GM19025 (cell line): ENCODE measurements at regions not wholly inside any gene's neighbourhood (a gene's known extent, or its start where the extent isn't known, plus 50 kb on each side); places are given as distances from the start of the nearest gene placed in this dataset.

Source experiments
- ATAC-seq: cut with Tn5 transposase; IDR thresholded peaks from one replicate; pipeline ENCODE4 v1.9.1; 2021; ENCODE audit warnings: mild to moderate bottlenecking, low read depth, moderate library complexity; ENCODE audit not compliant: unreplicated experiment

DNA sequence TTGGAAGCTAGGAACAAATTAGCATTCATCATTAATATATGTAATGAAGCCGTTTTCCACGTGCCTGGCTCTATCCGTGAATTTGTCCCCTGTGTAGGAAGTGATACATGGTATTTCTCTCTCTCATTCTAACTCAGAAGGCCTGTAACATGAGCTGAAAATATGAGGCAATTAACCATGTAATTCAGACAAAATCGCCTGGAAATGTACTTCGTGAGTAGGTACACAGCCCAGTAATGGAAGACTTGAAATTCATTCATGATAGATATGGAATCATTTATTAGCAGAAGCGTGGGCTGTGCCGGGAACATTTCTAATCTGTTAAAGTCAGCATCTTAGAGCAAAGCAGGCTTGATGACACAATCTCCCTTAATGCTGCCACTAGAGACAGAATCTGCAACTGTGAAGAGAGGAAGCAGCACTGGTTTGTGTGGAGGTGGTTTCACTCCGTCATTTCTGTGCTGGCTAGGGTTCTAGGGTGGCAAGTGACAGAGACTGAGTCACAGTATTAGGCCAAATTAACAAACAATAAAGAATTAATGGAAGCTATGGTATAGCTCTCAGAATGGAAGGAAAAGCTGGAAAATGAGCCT, 225.0 kb upstream of the PROK2 start:
- ATAC-seq = no peak

GRCh38 chr3:72008226-72008996, 223.5 kb upstream of the PROK2 start:
- no peak for ATAC-seq

- no peak for ATAC-seq
Measured at GRCh38 chr3:72006631-72007556, 221.9 kb upstream of the PROK2 start.

- ATAC-seq = no peak
Measured at GRCh38 chr3:72004749-72005292, 219.9 kb upstream of the PROK2 start.

- ATAC-seq = no peak
Measured at GRCh38 chr3:72003936-72004335, 219.0 kb upstream of the PROK2 start.

DNA sequence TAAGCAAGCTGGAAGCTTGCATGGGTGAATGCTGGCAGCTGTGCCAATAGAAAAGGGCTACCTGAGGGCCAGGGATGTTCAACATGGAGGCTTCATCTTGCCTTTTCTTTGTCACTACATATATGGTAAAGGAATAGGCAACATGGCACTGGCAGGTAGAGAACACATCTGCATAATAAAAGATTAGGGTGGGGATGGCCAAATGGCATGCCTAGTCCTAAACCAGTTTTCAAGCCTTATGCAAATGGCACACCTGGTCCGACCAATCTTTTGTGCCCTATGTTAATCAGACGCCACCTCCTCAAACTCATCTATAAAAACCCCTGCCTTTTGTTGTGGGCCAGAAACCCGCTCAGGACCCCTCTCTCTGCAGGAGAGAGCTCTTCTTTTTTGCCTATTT, 216.8 kb upstream of the PROK2 start:
- no peak for ATAC-seq

- no peak for ATAC-seq
Measured at GRCh38 chr3:71998995-71999673, 214.2 kb upstream of the PROK2 start.

DNA sequence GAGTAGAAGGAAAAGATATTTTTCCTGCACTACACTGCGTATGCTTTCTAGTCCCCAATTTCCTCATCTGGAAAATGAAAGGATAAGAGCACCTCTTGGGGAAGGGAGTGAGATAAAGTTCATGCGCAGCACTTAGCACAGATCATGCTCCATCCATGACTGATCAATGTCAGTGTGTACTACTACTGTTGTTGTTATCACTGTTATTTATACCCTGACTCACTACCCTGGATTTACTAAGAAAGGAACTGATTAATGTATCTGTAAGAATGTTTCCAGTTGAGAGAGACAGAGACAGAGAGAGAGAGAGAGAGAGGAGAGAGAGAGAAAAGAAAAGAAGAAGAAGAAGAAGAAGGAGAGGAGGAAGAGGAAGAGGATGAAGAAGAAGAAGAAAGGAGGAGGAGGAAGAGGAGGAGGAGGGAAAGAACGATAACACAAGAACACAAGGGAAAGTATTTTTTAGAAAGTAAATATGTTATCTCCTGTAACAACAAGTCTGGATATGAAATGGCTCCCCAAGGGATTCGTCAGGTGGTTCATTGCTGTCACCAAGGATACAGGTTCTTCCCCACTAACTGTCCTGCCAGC, 212.2 kb upstream of the PROK2 start:
- ATAC-seq = no peak

GRCh38 chr3:71994906-71995305, 210.0 kb upstream of the PROK2 start:
- ATAC-seq = no peak

DNA sequence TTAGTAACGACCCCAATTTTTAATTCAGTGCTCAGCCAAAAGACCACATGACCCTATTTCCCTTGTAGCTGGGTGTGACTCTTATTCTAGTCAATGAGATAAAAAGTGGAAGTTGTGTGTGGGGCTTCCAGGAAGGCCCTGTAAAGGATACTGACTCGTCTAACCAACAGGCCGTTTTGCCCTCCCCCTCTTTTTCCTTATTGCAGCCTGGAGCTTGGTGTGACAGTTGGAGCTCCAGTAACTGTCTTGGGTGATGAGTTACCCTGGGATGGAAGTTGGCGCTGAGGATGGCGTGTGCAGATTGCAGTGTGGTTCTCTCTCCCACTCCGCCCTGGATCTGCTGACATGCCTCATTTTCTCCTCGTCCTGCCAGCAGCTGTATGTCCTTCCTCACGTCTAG, 209.3 kb upstream of the PROK2 start:
- no peak for ATAC-seq

- ATAC-seq = no peak
Measured at GRCh38 chr3:71991681-71992080, 206.7 kb upstream of the PROK2 start.

GRCh38 chr3:71991046-71991445, 206.1 kb upstream of the PROK2 start:
- ATAC-seq = no peak

- no peak for ATAC-seq
Measured at GRCh38 chr3:71990545-71990944, 205.6 kb upstream of the PROK2 start.

DNA sequence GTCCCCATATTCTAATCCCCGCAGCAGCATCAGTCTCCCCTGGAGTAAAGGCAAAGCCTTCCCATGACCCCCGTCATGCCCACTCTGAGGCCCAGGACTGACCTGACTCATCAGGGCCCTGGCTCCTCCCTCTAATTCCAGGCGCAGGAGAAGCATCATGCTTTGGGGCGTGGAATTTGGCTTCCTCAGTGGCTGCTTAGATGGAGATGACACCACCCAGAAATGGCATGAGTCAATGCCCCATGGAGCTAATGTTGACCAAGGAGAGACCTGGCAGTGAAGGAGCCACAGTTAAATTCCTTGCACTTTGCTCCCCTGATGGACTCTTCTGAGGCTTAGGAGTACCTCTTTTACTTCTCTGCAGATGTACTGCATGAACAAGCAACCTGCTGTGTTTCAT, 204.2 kb upstream of the PROK2 start:
- ATAC-seq = no peak

DNA sequence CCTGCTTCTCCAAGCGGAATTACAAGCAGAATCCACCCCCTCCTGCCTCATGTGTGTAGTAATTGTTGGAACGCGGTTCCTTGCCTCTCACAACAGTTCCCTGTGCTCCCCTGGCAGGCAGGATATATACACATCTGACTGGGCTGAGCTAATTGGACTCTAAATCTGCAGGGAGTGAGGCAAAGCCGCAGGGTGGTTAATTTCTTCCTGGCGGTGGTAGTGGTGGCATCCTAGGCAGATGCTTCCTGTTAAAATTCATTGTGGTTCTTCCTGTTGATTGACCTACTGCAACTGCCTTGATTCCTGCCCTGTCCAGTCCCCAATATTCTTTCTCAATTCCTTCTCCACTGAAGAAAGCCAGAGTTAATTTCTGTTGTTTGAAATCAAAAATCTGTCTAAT, 202.9 kb upstream of the PROK2 start:
- ATAC-seq = no peak

DNA sequence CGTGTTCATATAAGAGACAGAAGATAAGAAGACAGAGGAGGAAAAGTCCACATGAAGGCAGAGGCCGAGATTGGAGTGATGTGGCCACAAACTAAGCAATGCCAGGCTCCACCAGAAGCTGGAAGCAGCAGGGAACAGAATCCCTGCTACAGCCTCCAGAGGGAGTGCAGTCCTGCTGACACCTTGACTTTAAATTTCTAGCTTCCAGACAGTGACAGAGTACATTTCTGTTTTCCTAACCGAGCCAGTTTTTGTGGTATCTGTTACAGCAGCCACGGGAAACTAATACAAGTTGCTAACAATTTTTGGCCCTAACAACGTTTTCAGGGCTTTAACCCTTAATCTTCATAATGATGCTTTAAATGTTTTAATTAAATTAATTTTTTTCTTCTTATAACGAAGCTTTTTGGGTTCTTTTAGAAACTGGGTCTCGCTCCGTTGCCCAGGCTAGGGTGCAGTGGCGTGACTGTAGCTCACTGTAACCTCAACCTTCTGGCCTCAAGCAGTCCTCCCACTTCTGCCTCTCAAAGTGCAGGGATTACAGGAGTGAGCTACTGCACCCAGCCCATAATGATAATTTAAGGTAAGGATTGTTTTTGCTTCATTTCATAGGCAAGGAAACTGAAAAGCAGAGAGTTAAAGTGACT, 202.3 kb upstream of the PROK2 start:
- ATAC-seq = no peak

- no peak for ATAC-seq
Measured at GRCh38 chr3:71986606-71987005, 201.7 kb upstream of the PROK2 start.

DNA sequence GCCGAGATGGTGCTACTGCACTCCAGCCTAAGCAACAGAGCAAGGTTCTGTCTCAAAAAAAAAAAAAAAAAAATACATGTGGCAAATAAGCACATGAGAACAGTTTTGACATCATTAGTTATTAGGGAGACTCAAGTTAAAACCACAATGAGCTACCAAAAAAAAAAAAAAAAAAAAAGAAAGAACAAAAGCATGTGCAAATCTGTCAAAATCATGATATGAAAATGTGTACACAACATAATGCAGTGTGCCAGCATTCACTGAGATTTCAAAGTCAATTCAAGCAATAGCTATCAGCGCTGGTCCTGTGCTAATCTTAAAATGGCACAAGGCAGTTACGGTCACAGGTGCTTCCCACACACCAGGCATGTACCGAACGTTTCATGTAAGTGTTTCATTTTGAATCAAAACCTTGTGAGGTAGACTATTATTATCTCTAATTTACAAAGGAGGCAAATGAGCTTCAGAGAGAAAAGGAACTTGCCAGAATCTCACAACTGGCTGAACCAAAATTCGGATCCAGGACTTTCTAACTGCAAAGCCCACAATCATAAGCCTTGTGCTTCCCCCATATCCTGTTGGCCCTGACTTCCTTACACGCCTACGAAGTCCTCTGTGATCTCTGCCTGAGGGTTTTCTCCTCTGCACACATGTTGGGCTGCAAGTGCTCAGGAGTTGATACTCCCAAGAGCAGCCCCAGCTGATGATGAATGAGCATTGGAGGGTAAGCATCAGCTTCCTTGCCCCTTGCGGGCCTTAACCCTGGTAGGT, 200.1 kb upstream of the PROK2 start:
- ATAC-seq = peak; percentile 90

DNA sequence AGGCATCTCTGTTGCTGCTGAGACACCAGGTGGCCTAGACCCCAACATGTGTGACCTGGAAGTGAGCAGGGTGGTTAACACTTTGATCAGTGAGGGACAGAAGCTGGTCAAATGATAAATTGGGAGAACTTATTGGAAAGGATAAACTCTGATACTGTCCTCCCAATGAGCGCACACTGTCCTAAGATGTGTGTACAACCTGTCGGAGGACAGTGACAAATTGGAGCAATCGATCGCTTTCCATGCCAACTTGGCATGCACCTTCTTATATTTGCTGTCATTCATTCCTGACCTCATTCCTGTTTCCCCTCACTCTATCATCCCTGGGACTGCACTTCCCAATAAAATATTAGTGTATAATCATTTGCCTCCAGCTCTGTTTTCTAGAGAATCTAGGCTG, 198.7 kb upstream of the PROK2 start:
- ATAC-seq = no peak
